B cell (primary cell): ENCODE measurements at regions not wholly inside any gene's neighbourhood (a gene's known extent, or its start where the extent isn't known, plus 50 kb on each side); places are given as distances from the start of the nearest gene placed in this dataset.

Experiments
- ATAC-seq: fragments of 200-7000 bp; cut with Tn5 transposase; one replicate; pipeline ENCODE4 v1.10.0; 2021; ENCODE audit warnings: low read depth, mild to moderate bottlenecking, moderate number of reproducible peaks, moderate library complexity
- CTCF ChIA-PET: fragments of 350-600 bp; sonication (Branson Sonifier 250); formaldehyde crosslinking; loops from one replicate; lab custom pipeline; 2021; ENCODE audit warnings: antibody characterized with exemption, inconsistent platforms; lab: Charles Lee
- POLR2A ChIA-PET: fragments of 350-600 bp; sonication (Branson Sonifier 250); formaldehyde crosslinking; loops from one replicate; lab custom pipeline; 2021; ENCODE audit warnings: antibody characterized with exemption; lab: Charles Lee
- DNase-seq: peaks from one replicate; pipeline ENCODE4 v3.0.0; 2013
- H2AFZ ChIP-seq: 2 replicates; pipeline ENCODE4 v1.6.1; 2012; ENCODE audit warnings: mild to moderate bottlenecking, low read depth, low read length; ENCODE audit not compliant: insufficient read depth, poor library complexity, severe bottlenecking
- H3K27ac ChIP-seq, 2 donors: 1 replicate in 1 of 2; 2 replicates in 1 of 2; pipeline ENCODE4 v1.5.1; 2012 to 2013; ENCODE audit warnings: low read length in 2 of 2, mild to moderate bottlenecking in 2 of 2, moderate library complexity in 1 of 2
- H3K27me3 ChIP-seq, 4 experiments: fragments of 200-600 bp in 1 of 4; sonication (generic) in 1 of 4; replicated peaks in 1 of 4; 1 replicate in 2 of 4; 2 replicates in 2 of 4; pipeline versions ENCODE4 v1.6.1 to v1.7.0; 2013 to 2016; ENCODE audit warnings: low read length in 3 of 4, mild to moderate bottlenecking in 2 of 4, mixed read lengths in 1 of 4, moderate library complexity in 1 of 4; ENCODE audit not compliant: insufficient read depth in 4 of 4, control insufficient read depth in 3 of 4; ENCODE audit errors: control extremely low read depth in 1 of 4
- H3K36me3 ChIP-seq, 2 experiments: replicated peaks in 1 of 2; 1 replicate in 1 of 2; 2 replicates in 1 of 2; pipeline versions ENCODE4 v1.6.1 to v1.7.1; 2013; ENCODE audit warnings: low read length in 1 of 2; ENCODE audit not compliant: insufficient read depth in 2 of 2, control insufficient read depth in 1 of 2; ENCODE audit errors: control extremely low read depth in 1 of 2, extremely low read depth in 1 of 2
- H3K4me1 ChIP-seq, 2 donors: fragments of 200-600 bp in 1 of 2; sonication (generic) in 1 of 2; 1 replicate in 1 of 2; 2 replicates in 1 of 2; pipeline versions ENCODE4 v1.5.1 to v1.6.1; 2013 to 2017; ENCODE audit warnings: low read length in 2 of 2; ENCODE audit not compliant: control insufficient read depth in 2 of 2, insufficient read depth in 2 of 2
- H3K4me2 ChIP-seq: replicated peaks from 2 replicates; pipeline ENCODE3; 2012; ENCODE audit warnings: mild to moderate bottlenecking, low read depth, low read length; ENCODE audit not compliant: poor library complexity, severe bottlenecking
- H3K4me3 ChIP-seq, 5 experiments: fragments of 200-600 bp in 1 of 5; sonication (generic) in 1 of 5; 1 replicate in 3 of 5; 2 replicates in 2 of 5; pipeline versions ENCODE4 v1.5.1 to v1.7.0; 2011 to 2016; ENCODE audit warnings: low read length in 4 of 5, mild to moderate bottlenecking in 4 of 5, low read depth in 2 of 5, control low read depth in 1 of 5, moderate library complexity in 1 of 5; ENCODE audit not compliant: insufficient read depth in 1 of 5; ENCODE audit errors: control extremely low read depth in 1 of 5, extremely low read depth in 1 of 5
- H3K79me2 ChIP-seq: fragments of 200-600 bp; sonication (generic); one replicate; pipeline ENCODE4 v1.6.0; 2016; ENCODE audit warnings: low read length; ENCODE audit not compliant: control insufficient read depth, insufficient read depth
- H3K9ac ChIP-seq: fragments of 200-600 bp; sonication (generic); 2 replicates; pipeline ENCODE4 v1.6.1; 2017; ENCODE audit warnings: mild to moderate bottlenecking, low read length, moderate library complexity
- H3K9me3 ChIP-seq, 3 donors: one replicate each; pipeline versions ENCODE4 v1.6.1 to v1.7.1; 2013; ENCODE audit warnings: low read length in 2 of 3; ENCODE audit not compliant: control insufficient read depth in 2 of 3, insufficient read depth in 1 of 3; ENCODE audit errors: control extremely low read depth in 1 of 3
- H4K20me1 ChIP-seq: 2 replicates; pipeline ENCODE4 v1.6.0; 2012; ENCODE audit warnings: mild to moderate bottlenecking, low read length; ENCODE audit not compliant: insufficient read depth, control insufficient read depth, poor library complexity, severe bottlenecking
- H3K27ac Mint-ChIP-seq: one replicate; pipeline ENCODE4 v1.8.0; 2021; ENCODE audit warnings: mixed read lengths
- H3K27me3 Mint-ChIP-seq: one replicate; pipeline ENCODE4 v1.8.0; 2021; ENCODE audit warnings: mixed read lengths
- H3K4me1 Mint-ChIP-seq: one replicate; pipeline ENCODE4 v1.8.0; 2021; ENCODE audit warnings: mixed read lengths
- H3K4me3 Mint-ChIP-seq: one replicate; pipeline ENCODE4 v1.8.0; 2021; ENCODE audit warnings: mixed read lengths
- H3K9me3 Mint-ChIP-seq: one replicate; pipeline ENCODE4 v1.8.0; 2022; ENCODE audit warnings: mixed read lengths; ENCODE audit not compliant: insufficient read depth
- CTCF ChIP-seq: fragments of 200-600 bp; IDR thresholded peaks from one replicate; pipeline ENCODE4 v1.8.0; 2022; ENCODE audit warnings: antibody characterized with exemption, mild to moderate bottlenecking
- EZH2 ChIP-seq: IDR thresholded peaks from 2 replicates; pipeline ENCODE4 v1.6.1; 2012; ENCODE audit warnings: borderline replicate concordance, low read depth, mild to moderate bottlenecking, moderate library complexity, low read length; ENCODE audit not compliant: insufficient read depth, poor library complexity, severe bottlenecking
- WGBS: methylation state at CpG from one replicate; pipeline ENCODE4 v1.1.5; 2013; ENCODE audit warnings: missing lambda C conversion rate; ENCODE audit not compliant: insufficient coverage; 5-methylcytosine and 5-hydroxymethylcytosine counted together
- intact Hi-C: fragments of 100-400 bp; cut with micrococcal nuclease; formaldehyde crosslinking; loops from one replicate; pipeline ENCODE4 v1.10.0; 2022

DNA sequence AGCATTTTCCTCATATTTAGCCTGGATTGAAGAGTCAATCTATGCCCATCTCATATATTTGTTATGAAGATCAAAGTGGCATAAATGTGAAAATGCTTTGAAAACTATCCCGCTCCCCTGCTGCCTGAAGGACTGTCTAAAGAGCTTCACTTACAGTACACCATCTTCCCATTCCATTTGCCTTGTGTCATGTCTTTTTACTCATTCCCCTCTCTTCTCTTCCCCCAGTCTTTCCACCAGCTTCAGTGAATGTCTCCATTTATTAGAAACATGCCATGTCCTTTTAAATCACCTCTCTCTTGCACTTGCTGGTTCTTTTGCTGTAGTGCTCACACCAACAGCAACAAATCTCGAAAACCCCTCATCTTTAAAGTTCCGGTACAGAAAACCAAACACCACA, 192.7 kb upstream of the SGCD start:
- Histone ChIP-seq H2AFZ (no peak overlapping the region), H3K27me3 (no peaks in the 10 kb centered on the region), H3K4me1 (no peaks in the 10 kb centered on the region), H3K4me3 (no peak overlapping the region), H3K9ac (no peak overlapping the region), H3K27ac (no peak overlapping the region), H3K4me2 (no peak overlapping the region), H3K36me3 (no peaks in the 10 kb centered on the region), H4K20me1 (no peaks in the 10 kb centered on the region), H3K9me3 (peaks cover 0 to 3% (median 0%) of the 10 kb centered on the region in 3 donors), H3K79me2 (no peaks in the 10 kb centered on the region)
- ChIA-PET POLR2A (no interaction called here), CTCF (no interaction called here)
- Mint-ChIP-seq H3K27ac (no peak overlapping the region), H3K4me3 (no peak overlapping the region), H3K27me3 (no peaks in the 10 kb centered on the region), H3K4me1 (no peaks in the 10 kb centered on the region), H3K9me3 (no peaks in the 10 kb centered on the region)
- ATAC-seq (no peak), DNase-seq (no peak)
- intact Hi-C loops: no loop called here
- 85% methylated on average over 2 of the region's 3 CpGs for WGBS
- TF ChIP-seq EZH2: no peak
- TF ChIP-seq CTCF: no peak

- Histone ChIP-seq H3K9me3 (peaks cover 0 to 3% (median 0%) of the 10 kb centered on the region in 3 donors), H3K27ac (no peak overlapping the region), H3K79me2 (no peaks in the 10 kb centered on the region), H3K4me3 (no peak overlapping the region), H3K4me1 (no peaks in the 10 kb centered on the region), H4K20me1 (no peaks in the 10 kb centered on the region), H3K36me3 (no peaks in the 10 kb centered on the region), H3K27me3 (no peaks in the 10 kb centered on the region), H3K9ac (no peak overlapping the region), H2AFZ (no peak overlapping the region), H3K4me2 (no peak overlapping the region)
- DNase-seq (no peak), ATAC-seq (no peak)
- H3K27ac Mint-ChIP-seq: no peak overlapping the region
- ChIA-PET POLR2A (no interaction called here), CTCF (no interaction called here)
- WGBS: no CpG with 5 or more reads among the region's 1 CpG
- H3K4me3 Mint-ChIP-seq: no peak overlapping the region
- no peaks in the 10 kb centered on the region for H3K4me1 Mint-ChIP-seq
- no peaks in the 10 kb centered on the region for H3K9me3 Mint-ChIP-seq
- H3K27me3 Mint-ChIP-seq: no peaks in the 10 kb centered on the region
- no peak for TF ChIP-seq EZH2
- TF ChIP-seq CTCF: no peak
- intact Hi-C loops: no loop called here
Measured at GRCh38 chr5:156135531-156135930, 191.4 kb upstream of the SGCD start.
